Calu3 (cell line): ENCODE measurements at regions not wholly inside any gene's neighbourhood (a gene's known extent, or its start where the extent isn't known, plus 50 kb on each side); places are given as distances from the start of the nearest gene placed in this dataset.
A peak's percentile ranks its signal among the peaks of the same experiment; 100 is the strongest.

ENCODE experiments used
- BruUV-seq: library from RNA; stranded (reverse); fragments of 400-500 nt; replicated peaks from 2 replicates; lab custom pipeline; 2021; lab: Mats Ljungman, UMichigan
- CTCF ChIA-PET: fragments of 300-600 bp; sonication (Branson Sonifier 250); formaldehyde crosslinking; loops from one replicate; lab custom pipeline; 2022; ENCODE audit warnings: antibody characterized with exemption; lab: Charles Lee
- DNase-seq: peaks from one replicate; pipeline ENCODE4 v3.0.0; 2022
- H3K27ac Mint-ChIP-seq: one replicate; pipeline ENCODE4 v1.8.0; 2022; ENCODE audit warnings: mixed read lengths; ENCODE audit not compliant: unreplicated experiment
- H3K27me3 Mint-ChIP-seq: one replicate; pipeline ENCODE4 v1.8.0; 2022; ENCODE audit warnings: mixed read lengths; ENCODE audit not compliant: unreplicated experiment
- H3K36me3 Mint-ChIP-seq: one replicate; pipeline ENCODE4 v1.8.0; 2022; ENCODE audit warnings: mild to moderate bottlenecking, moderate library complexity, mixed read lengths; ENCODE audit not compliant: insufficient read depth, unreplicated experiment
- H3K4me1 Mint-ChIP-seq: one replicate; pipeline ENCODE4 v1.8.0; 2022; ENCODE audit warnings: mild to moderate bottlenecking, low read depth, mixed read lengths; ENCODE audit not compliant: unreplicated experiment
- H3K4me3 Mint-ChIP-seq: one replicate; pipeline ENCODE4 v1.8.0; 2022; ENCODE audit warnings: mild to moderate bottlenecking, low read depth, moderate library complexity, mixed read lengths; ENCODE audit not compliant: unreplicated experiment
- H3K9me3 Mint-ChIP-seq: one replicate; pipeline ENCODE4 v1.8.0; 2022; ENCODE audit warnings: low read depth, mixed read lengths; ENCODE audit not compliant: unreplicated experiment
- intact Hi-C: fragments of 100-400 bp; cut with micrococcal nuclease; formaldehyde crosslinking; loops from one replicate; pipeline ENCODE4 v1.10.0; 2022; ENCODE audit not compliant: unreplicated experiment
- TF ChIP-seq, protein P1 (sequence below): fragments of 200-600 bp; IDR thresholded peaks from one replicate; pipeline ENCODE4 v1.8.0; 2022; ENCODE audit warnings: antibody characterized with exemption; ENCODE audit not compliant: unreplicated experiment

DNA sequence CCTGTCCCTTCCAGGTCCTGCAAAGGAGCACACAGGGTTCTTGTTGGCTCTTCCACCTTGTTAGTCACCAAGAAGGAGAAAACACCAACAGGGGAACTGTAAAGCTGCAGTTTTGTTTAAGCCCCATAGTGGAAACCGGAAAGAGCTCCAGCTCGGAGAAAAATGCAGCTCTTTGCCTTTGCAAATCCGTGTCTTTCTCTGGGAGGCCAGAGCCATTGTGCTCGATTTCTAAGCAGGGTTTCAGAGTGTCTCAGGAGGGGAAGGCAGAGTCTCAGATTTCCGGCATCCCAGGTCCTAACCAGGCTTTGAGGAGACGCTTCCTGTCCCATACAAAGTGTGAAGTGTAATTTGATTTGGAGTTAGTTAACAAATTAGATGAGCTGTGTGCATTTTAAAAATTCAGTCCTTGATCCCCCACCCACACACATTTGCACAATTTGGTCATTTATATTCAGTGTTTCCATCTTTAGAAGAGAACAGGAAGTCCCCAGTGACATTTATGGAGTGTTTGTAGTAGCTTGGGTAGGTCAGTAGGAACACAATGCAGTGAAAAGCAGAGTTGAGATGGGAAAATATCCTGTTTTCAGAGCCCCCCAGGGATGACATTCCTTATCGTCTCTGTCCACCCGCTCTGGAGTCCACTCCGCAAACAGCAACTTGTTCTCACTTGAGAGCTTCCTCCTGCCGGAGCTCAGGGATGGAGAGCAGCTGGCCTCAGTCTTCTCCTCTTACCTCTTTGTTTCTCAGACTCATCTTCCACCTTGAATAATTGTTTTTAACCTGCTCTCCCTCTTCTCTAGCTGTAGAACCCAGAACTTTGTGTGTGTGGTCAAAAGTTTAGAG, 331.9 kb downstream of the SEC14L1 start:
- Mint-ChIP-seq H3K4me1 (peaks cover 86% of the 10 kb centered on the region), H3K9me3 (no peaks in the 10 kb centered on the region), H3K4me3 (peak overlapping the region; percentile 32), H3K27me3 (no peaks in the 10 kb centered on the region), H3K36me3 (peaks cover 75% of the 10 kb centered on the region), H3K27ac (peak overlapping the region; percentile 92)
- intact Hi-C loops = no loop called here
- no peak for DNase-seq
- no TSS peak for BruUV-seq
- TF ChIP-seq, protein P1, sequence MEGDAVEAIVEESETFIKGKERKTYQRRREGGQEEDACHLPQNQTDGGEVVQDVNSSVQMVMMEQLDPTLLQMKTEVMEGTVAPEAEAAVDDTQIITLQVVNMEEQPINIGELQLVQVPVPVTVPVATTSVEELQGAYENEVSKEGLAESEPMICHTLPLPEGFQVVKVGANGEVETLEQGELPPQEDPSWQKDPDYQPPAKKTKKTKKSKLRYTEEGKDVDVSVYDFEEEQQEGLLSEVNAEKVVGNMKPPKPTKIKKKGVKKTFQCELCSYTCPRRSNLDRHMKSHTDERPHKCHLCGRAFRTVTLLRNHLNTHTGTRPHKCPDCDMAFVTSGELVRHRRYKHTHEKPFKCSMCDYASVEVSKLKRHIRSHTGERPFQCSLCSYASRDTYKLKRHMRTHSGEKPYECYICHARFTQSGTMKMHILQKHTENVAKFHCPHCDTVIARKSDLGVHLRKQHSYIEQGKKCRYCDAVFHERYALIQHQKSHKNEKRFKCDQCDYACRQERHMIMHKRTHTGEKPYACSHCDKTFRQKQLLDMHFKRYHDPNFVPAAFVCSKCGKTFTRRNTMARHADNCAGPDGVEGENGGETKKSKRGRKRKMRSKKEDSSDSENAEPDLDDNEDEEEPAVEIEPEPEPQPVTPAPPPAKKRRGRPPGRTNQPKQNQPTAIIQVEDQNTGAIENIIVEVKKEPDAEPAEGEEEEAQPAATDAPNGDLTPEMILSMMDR = no peak
- CTCF ChIA-PET = interaction anchor here (1.1 to 1.5 kb wide), 3 partner anchors 21 to 43 kb away, joined by 3 to 4 read pairs (median 3); no protein-coding TSS in a partner anchor

DNA sequence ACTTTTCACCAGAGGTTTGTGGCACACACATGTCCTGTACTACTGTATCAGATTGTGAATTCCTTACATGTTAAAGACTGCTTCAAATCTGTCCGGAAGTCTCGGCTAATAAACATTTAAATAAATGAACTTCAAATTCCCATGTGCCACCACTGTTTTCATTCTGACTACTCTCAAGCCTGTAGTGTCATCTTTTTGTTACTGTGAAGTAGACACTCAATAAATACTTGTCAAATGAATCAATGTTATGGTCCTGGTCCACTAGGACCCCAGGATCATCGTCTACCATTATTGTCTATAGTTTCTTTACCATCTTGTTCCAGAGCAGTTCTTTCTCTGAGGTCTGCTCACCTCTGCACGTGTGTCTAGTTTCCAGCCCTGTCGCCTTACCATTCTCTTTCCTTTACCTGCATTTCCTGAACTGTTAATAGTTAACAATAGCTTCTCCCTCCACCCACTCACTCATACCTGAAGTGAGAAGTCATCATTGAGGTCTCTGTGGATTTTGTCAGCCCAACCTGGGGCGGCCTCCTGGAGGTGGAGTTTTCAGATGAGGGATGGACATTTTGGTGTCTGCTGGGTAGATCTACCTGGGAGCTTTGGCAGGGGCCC, 333.0 kb downstream of the SEC14L1 start:
- Mint-ChIP-seq H3K27ac (peak overlapping the region; percentile 92), H3K9me3 (no peaks in the 10 kb centered on the region), H3K4me1 (peaks cover 78% of the 10 kb centered on the region), H3K27me3 (no peaks in the 10 kb centered on the region), H3K36me3 (peaks cover 71% of the 10 kb centered on the region), H3K4me3 (peak overlapping the region; percentile 60)
- TF ChIP-seq, protein P1 = no peak
- CTCF ChIA-PET = interaction anchor here (0.6 to 2.3 kb wide), 5 partner anchors 14 to 142 kb away, joined by 3 to 11 read pairs (median 3); no protein-coding TSS in a partner anchor
- TSS peak; percentile 100 for BruUV-seq
- DNase-seq = peak; percentile 74
- intact Hi-C loops = loop anchor here (1.0 kb wide), 1 partner anchor 79 kb away; no protein-coding TSS in a partner anchor

DNA sequence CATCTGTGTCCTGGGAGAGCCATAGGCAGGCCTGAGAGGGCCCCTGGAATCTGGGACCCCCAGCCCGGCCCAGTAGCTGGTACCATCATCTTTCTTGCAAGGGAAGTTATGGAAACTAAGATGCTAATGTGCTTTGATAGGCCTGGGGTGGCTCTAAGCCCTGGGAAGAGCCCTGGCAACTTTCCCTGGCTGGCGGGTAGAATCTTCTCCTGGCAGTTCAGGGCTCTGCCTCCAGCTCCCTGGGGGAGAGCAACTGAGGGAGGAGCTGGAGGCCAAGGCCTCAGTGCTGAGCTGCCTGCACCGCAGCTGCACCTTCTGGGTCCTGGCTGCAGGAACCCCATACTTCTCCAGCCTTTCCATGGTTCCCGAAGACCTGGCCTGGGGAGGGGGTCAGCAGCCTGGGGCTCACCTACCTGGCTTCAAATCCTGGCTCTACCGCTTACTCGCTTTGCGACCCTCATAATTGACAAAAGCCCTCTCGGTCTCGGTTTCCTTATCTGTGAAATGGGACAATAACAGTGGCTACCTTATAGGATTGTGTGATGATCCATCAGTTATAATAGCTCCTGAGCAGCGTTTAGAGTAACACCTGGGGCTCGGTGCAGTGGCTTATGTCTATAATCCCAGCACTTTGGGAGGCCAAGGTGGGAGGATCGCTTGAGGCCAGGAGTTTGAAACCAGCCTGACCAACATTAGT, 333.7 kb downstream of the SEC14L1 start:
- peaks cover 72% of the 10 kb centered on the region for H3K36me3 Mint-ChIP-seq
- CTCF ChIA-PET = interaction anchor here (1.0 to 2.3 kb wide), 4 partner anchors 15 to 149 kb away, joined by 3 to 11 read pairs (median 3); no protein-coding TSS in a partner anchor
- H3K27me3 Mint-ChIP-seq = no peaks in the 10 kb centered on the region
- DNase-seq = no peak
- TF ChIP-seq, protein P1 = no peak
- H3K4me1 Mint-ChIP-seq = peaks cover 71% of the 10 kb centered on the region
- H3K9me3 Mint-ChIP-seq = no peaks in the 10 kb centered on the region
- peak overlapping the region; percentile 60 for H3K4me3 Mint-ChIP-seq
- no TSS peak for BruUV-seq
- intact Hi-C loops = loop anchor here (1.0 kb wide), 1 partner anchor 80 kb away; no protein-coding TSS in a partner anchor
- peak overlapping the region; percentile 92 for H3K27ac Mint-ChIP-seq
